ENCODE measurements at regions not wholly inside any gene's neighbourhood (a gene's known extent, or its start where the extent isn't known, plus 50 kb on each side); places are given as distances from the start of the nearest gene placed in this dataset.

GRCh38 chr2:204012072-204012653, 75.6 kb downstream of the ICOS start:
- DNase-seq (ENCODE audit: low read depth in 2 of 2) = no peak

GRCh38 chr2:204015118-204015843, 78.7 kb downstream of the ICOS start:
- DNase-seq (ENCODE audit: low read depth in 2 of 2) = no peak

GRCh38 chr2:204018717-204019116, 82.2 kb downstream of the ICOS start:
- no peak for DNase-seq (ENCODE audit: low read depth in 2 of 2)

- no peak for DNase-seq (ENCODE audit: low read depth in 2 of 2)
Observed at GRCh38 chr2:204019572-204020501, 83.3 kb downstream of the ICOS start.

- no peak for DNase-seq (ENCODE audit: low read depth in 2 of 2)
Observed at GRCh38 chr2:204021290-204022081, 84.9 kb downstream of the ICOS start.

GRCh38 chr2:204022550-204022949, 86.0 kb downstream of the ICOS start:
- no peak for DNase-seq (ENCODE audit: low read depth in 2 of 2)

GRCh38 chr2:204023088-204023487, 86.5 kb downstream of the ICOS start:
- DNase-seq (ENCODE audit: low read depth in 2 of 2) = no peak

- DNase-seq (ENCODE audit: low read depth in 2 of 2) = no peak
Observed at GRCh38 chr2:204024503-204024902, 87.9 kb downstream of the ICOS start.

GRCh38 chr2:204024906-204025475, 88.4 kb downstream of the ICOS start:
- DNase-seq (ENCODE audit: low read depth in 2 of 2) = no peak

GRCh38 chr2:204026294-204026693, 89.7 kb downstream of the ICOS start:
- no peak for DNase-seq (ENCODE audit: low read depth in 2 of 2)

GRCh38 chr2:204027091-204027490, 90.5 kb downstream of the ICOS start:
- no peak for DNase-seq (ENCODE audit: low read depth in 2 of 2)

GRCh38 chr2:204030322-204030721, 93.8 kb downstream of the ICOS start:
- no peak for DNase-seq (ENCODE audit: low read depth in 2 of 2)

GRCh38 chr2:204031056-204031455, 94.5 kb downstream of the ICOS start:
- DNase-seq (ENCODE audit: low read depth in 2 of 2) = no peak

GRCh38 chr2:204032301-204032700, 95.7 kb downstream of the ICOS start:
- no peak for DNase-seq (ENCODE audit: low read depth in 2 of 2)

- no peak for DNase-seq (ENCODE audit: low read depth in 2 of 2)
Observed at GRCh38 chr2:204033611-204034495, 97.3 kb downstream of the ICOS start.

GRCh38 chr2:204036706-204037105, 100.1 kb downstream of the ICOS start:
- DNase-seq (ENCODE audit: low read depth in 2 of 2) = no peak

GRCh38 chr2:204037286-204037685, 100.7 kb downstream of the ICOS start:
- DNase-seq (ENCODE audit: low read depth in 2 of 2) = no peak

GRCh38 chr2:204039298-204039838, 102.8 kb downstream of the ICOS start:
- DNase-seq (ENCODE audit: low read depth in 2 of 2) = no peak

GRCh38 chr2:204040016-204040415, 103.5 kb downstream of the ICOS start:
- DNase-seq (ENCODE audit: low read depth in 2 of 2) = no peak

- no peak for DNase-seq (ENCODE audit: low read depth in 2 of 2)
Observed at GRCh38 chr2:204042401-204042800, 105.8 kb downstream of the ICOS start.

Data from stimulated activated CD8-positive, alpha-beta memory T cell treated with anti-CD3 and anti-CD28 coated beads, Interleukin-2, amount 100 ng/mL, for 1 hour (primary cell).